Choroid plexus epithelial cell (primary cell): ENCODE measurements at regions not wholly inside any gene's neighbourhood (a gene's known extent, or its start where the extent isn't known, plus 50 kb on each side); places are given as distances from the start of the nearest gene placed in this dataset.
A peak's percentile ranks its signal among the peaks of the same experiment; 100 is the strongest.

ENCODE experiments used
- DNase-seq: peaks from one replicate; pipeline ENCODE4 v3.0.0-alpha.2; 2010; ENCODE audit warnings: low read depth
- H3K4me3 ChIP-seq: 2 replicates; pipeline ENCODE4 v1.5.1; 2011; ENCODE audit warnings: low read depth, mild to moderate bottlenecking, control low read depth, low read length, moderate library complexity
- CTCF ChIP-seq: conservative IDR thresholded peaks from 2 replicates; pipeline ENCODE4 v1.5.1; 2011; ENCODE audit warnings: low read depth, mild to moderate bottlenecking, control low read depth, inconsistent platforms, low read length, moderate library complexity

- H3K4me3 ChIP-seq: no peak overlapping the region
- no peak for TF ChIP-seq CTCF
- no peak for DNase-seq
These were observed 403.3 kb downstream of the ADAMTS20 start for GRCh38 chr12:43148691-43149090.

- no peak for DNase-seq
- no peak for TF ChIP-seq CTCF
- H3K4me3 ChIP-seq: no peak overlapping the region
These were observed 404.1 kb downstream of the ADAMTS20 start for GRCh38 chr12:43147878-43148277.

GRCh38 chr12:43145481-43145880 lies 406.5 kb downstream of the ADAMTS20 start:
- H3K4me3 ChIP-seq: no peak overlapping the region
- TF ChIP-seq CTCF: no peak
- no peak for DNase-seq

GRCh38 chr12:43143278-43143677 lies 408.7 kb downstream of the ADAMTS20 start:
- no peak for DNase-seq
- H3K4me3 ChIP-seq: no peak overlapping the region
- no peak for TF ChIP-seq CTCF

GRCh38 chr12:43132291-43132690 lies 419.7 kb downstream of the ADAMTS20 start:
- H3K4me3 ChIP-seq: no peak overlapping the region
- TF ChIP-seq CTCF: no peak
- peak; percentile 37 for DNase-seq

- no peak for DNase-seq
- TF ChIP-seq CTCF: no peak
- no peak overlapping the region for H3K4me3 ChIP-seq
These were observed 420.7 kb downstream of the ADAMTS20 start for GRCh38 chr12:43131301-43131700.

- no peak for TF ChIP-seq CTCF
- DNase-seq: no peak
- H3K4me3 ChIP-seq: no peak overlapping the region
These were observed 424.0 kb downstream of the ADAMTS20 start for GRCh38 chr12:43127886-43128549.
